ENCODE measurements at regions not wholly inside any gene's neighbourhood (a gene's known extent, or its start where the extent isn't known, plus 50 kb on each side); places are given as distances from the start of the nearest gene placed in this dataset.

DNA sequence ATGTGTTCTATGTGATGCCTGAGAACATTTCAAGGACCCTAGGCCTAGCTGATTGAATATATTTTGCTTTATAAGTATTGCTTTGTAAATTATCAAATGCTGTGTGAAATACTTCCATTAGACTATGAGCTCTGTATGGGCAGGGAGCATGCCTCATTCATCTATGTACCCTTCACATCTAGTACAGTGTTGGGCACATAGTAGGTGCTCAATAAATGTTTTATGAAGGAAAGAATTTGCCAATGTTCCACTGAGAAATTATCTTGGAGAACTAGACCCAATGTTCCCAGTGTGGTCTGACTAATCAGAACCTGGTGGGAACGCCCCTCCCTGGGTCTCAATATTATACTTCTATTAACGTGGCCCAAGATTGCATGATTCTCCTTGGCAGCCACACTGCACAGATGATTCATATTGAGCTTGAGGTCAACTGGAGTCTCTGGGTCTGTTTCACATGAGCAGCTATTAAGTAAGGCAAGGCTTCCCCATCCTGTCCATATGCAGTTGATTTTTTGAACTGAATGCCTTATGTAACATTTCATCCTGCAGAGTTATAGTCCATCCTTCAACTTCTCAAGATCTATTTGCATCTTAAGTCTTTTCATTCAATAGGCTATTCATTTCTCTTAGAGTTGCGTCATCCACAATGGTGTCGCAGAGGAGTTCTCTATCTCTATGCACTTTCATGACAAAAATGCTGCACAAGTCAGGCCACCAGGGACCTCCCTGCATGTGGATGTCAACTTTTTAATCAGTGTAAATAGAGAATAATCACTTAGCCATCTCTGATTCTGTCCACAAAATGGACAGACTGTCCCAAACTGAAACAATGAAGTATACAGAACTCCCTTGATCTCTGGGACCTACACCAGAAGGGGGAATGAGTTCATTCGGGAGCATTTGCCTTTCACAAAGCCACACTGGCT is 257.6 kb downstream of the CYP26B1 start:
- Histone ChIP-seq H3K4me1 (no peaks in the 10 kb centered on the region), H3K27me3 (no peaks in the 10 kb centered on the region), H2AFZ (replicated peaks) (no peak overlapping the region), H3K4me2 (no peak overlapping the region), H3K9me3 (ENCODE audit: low read depth) (no peaks in the 10 kb centered on the region), H3K9ac (no peak overlapping the region), H3K79me2 (ENCODE audit: low read depth) (no peaks in the 10 kb centered on the region), H3K4me3 (no peak overlapping the region), H3K27ac (no peak overlapping the region), H4K20me1 (ENCODE audit: low read depth) (no peaks in the 10 kb centered on the region), H3K36me3 (no peaks in the 10 kb centered on the region), H3F3A (ENCODE audit: low read depth) (no peaks in the 10 kb centered on the region)
- Mint-ChIP-seq H3K4me3 (no peak overlapping the region), H3K27ac (no peak overlapping the region), H3K9me3 (no peaks in the 10 kb centered on the region), H3K27me3 (ENCODE audit: insufficient read depth, low read depth) (peaks cover 4% of the 10 kb centered on the region), H3K36me3 (no peaks in the 10 kb centered on the region), H3K4me1 (no peaks in the 10 kb centered on the region)
- DNase-seq (ENCODE audit: low spot score): no peak
- TF ChIP-seq EZH2 (IDR thresholded peaks at IDR 0.05) (no peak), CTCF (IDR thresholded peaks at IDR 0.05) (no peak), EZH2phosphoT487 (IDR thresholded peaks at IDR 0.05) (no peak)

DNA sequence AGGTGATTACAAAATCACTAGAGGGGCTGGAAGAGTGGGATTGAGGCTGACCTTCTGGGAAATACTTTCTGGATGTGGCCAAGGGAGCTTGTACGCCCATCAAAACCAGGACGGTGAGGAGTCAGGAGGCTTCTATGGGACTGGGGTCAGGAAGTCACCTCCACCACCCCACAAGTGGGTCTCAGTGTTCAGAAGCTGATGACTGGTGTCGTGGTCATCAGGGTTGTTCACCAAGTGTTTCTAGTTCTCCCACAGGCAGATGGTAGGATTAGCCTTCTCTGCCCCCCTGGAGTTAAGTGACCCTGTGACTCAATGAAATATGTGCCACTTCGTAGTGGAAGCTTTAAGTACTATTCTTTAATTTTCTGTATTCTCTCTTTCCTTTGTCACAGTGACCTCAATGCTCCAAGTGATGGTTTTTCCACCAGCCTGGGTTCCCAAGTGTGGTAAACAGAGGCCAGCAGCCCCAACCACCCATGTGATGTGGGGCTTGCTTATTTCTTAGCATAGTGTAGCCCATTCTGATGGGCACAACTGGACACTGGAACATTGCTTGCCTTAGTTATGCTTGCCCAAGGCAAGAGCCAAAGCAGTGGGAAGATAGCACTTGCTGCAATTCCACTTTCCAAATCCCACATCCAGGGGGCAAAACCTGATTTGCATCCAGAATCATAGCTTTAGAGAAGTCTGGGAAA is 258.8 kb downstream of the CYP26B1 start:
- no peak overlapping the region for H3K27ac ChIP-seq
- no peaks in the 10 kb centered on the region for H3K79me2 ChIP-seq (ENCODE audit: low read depth)
- no peaks in the 10 kb centered on the region for H4K20me1 ChIP-seq (ENCODE audit: low read depth)
- no peaks in the 10 kb centered on the region for H3F3A ChIP-seq (ENCODE audit: low read depth)
- DNase-seq (ENCODE audit: low spot score): no peak
- no peaks in the 10 kb centered on the region for H3K9me3 Mint-ChIP-seq
- H2AFZ ChIP-seq (replicated peaks): no peak overlapping the region
- no peak overlapping the region for H3K27ac Mint-ChIP-seq
- H3K36me3 ChIP-seq: no peaks in the 10 kb centered on the region
- H3K4me1 ChIP-seq: no peaks in the 10 kb centered on the region
- H3K4me1 Mint-ChIP-seq: no peaks in the 10 kb centered on the region
- peaks cover 7% of the 10 kb centered on the region for H3K27me3 Mint-ChIP-seq (ENCODE audit: insufficient read depth, low read depth)
- H3K9me3 ChIP-seq (ENCODE audit: low read depth): no peaks in the 10 kb centered on the region
- H3K4me3 ChIP-seq: no peak overlapping the region
- no peaks in the 10 kb centered on the region for H3K36me3 Mint-ChIP-seq
- H3K4me3 Mint-ChIP-seq: no peak overlapping the region
- TF ChIP-seq CTCF (IDR thresholded peaks at IDR 0.05): no peak
- no peak for TF ChIP-seq EZH2 (IDR thresholded peaks at IDR 0.05)
- no peak for TF ChIP-seq EZH2phosphoT487 (IDR thresholded peaks at IDR 0.05)
- H3K4me2 ChIP-seq: no peak overlapping the region
- H3K27me3 ChIP-seq: no peaks in the 10 kb centered on the region
- no peak overlapping the region for H3K9ac ChIP-seq

GRCh38 chr2:71887196-71887595 is 260.5 kb downstream of the CYP26B1 start:
- no peaks in the 10 kb centered on the region for H3F3A ChIP-seq (ENCODE audit: low read depth)
- no peaks in the 10 kb centered on the region for H3K4me1 ChIP-seq
- no peaks in the 10 kb centered on the region for H3K4me1 Mint-ChIP-seq

More at GRCh38 chr2:71887196-71887595, 260.5 kb downstream of the CYP26B1 start:
- H3K79me2 ChIP-seq (ENCODE audit: low read depth): no peaks in the 10 kb centered on the region
- Mint-ChIP-seq H3K27ac (no peak overlapping the region), H3K36me3 (no peaks in the 10 kb centered on the region), H3K4me3 (no peak overlapping the region), H3K27me3 (ENCODE audit: insufficient read depth, low read depth) (peaks cover 5% of the 10 kb centered on the region), H3K9me3 (no peaks in the 10 kb centered on the region)
- no peaks in the 10 kb centered on the region for H3K36me3 ChIP-seq
- TF ChIP-seq CTCF (IDR thresholded peaks at IDR 0.05): no peak
- no peak for TF ChIP-seq EZH2phosphoT487 (IDR thresholded peaks at IDR 0.05)
- no peak for TF ChIP-seq EZH2 (IDR thresholded peaks at IDR 0.05)
- H3K4me2 ChIP-seq: no peak overlapping the region
- H2AFZ ChIP-seq (replicated peaks): no peak overlapping the region
- no peak overlapping the region for H3K27ac ChIP-seq
- H4K20me1 ChIP-seq (ENCODE audit: low read depth): no peaks in the 10 kb centered on the region
- no peak overlapping the region for H3K4me3 ChIP-seq
- H3K9me3 ChIP-seq (ENCODE audit: low read depth): no peaks in the 10 kb centered on the region
- H3K9ac ChIP-seq: no peak overlapping the region
- no peak for DNase-seq (ENCODE audit: low spot score)
- no peaks in the 10 kb centered on the region for H3K27me3 ChIP-seq

All from neural progenitor cell (in vitro differentiated cells).